HG03457 (cell line): ENCODE measurements at regions not wholly inside any gene's neighbourhood (a gene's known extent, or its start where the extent isn't known, plus 50 kb on each side); places are given as distances from the start of the nearest gene placed in this dataset.

ENCODE experiments used
- ATAC-seq: cut with Tn5 transposase; IDR thresholded peaks from one replicate; pipeline ENCODE4 v1.9.1; 2021; ENCODE audit warnings: moderate number of reproducible peaks; ENCODE audit not compliant: unreplicated experiment

DNA sequence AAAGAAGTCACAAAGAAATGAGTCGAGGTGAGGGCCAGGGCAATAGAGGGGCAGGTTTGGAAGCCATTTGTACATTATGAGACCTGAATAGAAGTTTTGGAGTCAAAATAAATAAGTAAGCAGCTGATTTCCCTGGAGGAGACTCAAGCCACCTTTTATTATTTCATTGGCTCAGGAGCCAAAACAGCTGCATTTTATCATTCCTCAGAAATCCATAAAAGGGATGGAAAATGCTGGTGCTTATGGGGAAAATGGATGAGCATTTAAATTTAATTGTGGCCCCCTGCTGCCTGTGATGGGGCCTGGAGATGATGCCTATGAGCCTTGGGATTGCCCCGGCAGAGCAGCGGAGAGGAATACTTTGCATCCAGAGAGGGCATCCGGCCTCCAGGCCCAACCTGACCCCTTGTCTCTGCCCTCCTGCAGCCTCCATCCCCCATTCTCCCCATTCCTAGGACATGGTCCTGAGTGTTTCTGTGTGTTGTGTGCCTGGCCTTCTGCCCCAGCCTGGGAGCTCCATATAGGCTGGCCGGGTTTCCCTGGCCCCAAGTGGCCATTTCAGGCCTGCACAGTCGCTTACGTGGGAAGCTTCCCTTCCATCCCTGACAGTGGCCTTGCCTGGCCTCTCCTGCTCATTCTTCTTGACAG lies 296.8 kb upstream of the ZMIZ1 start:
- no peak for ATAC-seq

- no peak for ATAC-seq
Measured at GRCh38 chr10:78772486-78772885, 296.3 kb upstream of the ZMIZ1 start.

GRCh38 chr10:78772986-78773530 lies 295.7 kb upstream of the ZMIZ1 start:
- no peak for ATAC-seq

DNA sequence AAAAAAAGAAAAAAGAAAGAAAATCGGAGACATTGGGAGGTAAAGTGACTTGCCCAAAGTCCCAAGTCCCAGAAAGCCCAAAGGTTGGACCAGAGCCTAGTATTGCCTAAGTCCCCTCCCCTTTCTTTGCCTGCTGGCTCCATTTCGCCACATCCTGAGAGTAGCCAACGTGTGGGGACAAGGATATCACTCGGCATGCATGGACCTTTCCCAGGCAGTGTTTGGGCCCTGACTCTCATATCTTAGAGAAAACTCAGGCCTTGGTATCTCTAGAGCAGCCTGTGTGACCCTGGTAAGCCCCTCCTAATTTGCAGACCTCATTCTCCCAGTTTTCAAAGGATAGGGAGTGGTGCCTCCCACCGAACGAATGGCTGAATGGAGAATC lies 294.2 kb upstream of the ZMIZ1 start:
- no peak for ATAC-seq

DNA sequence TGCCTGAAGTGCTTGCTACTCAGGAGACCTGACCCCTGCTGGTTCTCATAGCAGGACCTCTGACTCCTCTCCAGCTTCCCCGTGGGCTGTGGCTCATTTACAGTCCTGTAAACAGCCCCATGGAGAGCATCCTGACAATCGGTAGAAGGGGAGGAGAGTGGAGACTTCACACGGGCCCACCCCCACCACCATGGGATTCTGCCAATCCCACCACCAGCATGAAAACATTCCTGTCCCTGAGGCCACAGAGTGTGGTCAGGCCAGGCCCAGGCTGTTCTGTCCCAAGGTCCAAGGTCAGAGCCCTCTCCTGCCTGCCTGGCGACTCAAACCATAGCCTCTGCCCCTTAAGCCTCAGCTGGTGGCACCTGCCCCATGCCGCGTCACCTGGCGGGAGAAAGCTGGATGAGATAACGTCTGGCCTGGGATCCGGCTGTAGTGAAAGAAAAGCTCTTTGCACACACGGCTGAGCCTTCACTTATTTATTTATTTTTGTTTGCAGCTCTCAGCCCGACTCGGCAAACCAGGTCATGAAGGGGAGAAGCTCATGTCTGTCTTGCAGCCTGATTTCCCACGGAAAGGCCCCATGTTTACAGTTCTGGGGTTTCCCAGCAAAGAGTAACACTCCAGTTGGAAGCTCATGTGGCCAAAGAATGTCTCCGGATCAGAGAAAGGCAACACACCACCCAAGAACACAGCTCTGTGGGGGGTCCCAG lies 293.6 kb upstream of the ZMIZ1 start:
- ATAC-seq: no peak

- no peak for ATAC-seq
Measured at GRCh38 chr10:78775891-78776290, 292.9 kb upstream of the ZMIZ1 start.

DNA sequence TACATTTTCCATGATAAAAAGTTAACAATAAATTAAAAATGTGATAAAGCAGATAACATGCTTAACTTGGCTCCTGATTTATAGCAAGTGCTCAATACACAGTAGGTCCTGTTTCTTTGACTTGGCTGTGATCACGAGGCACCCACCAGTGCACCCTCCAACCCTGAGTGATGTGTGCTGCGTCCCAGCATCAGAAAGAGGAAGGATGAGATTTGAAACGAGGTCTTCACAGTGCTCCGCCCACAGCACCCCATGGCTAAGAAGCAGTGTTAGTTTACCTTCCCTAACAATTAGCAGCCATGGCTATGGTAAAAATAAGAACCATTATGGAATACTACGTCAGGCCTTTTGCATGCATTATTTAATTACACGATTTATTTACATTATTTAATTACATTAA lies 292.0 kb upstream of the ZMIZ1 start:
- no peak for ATAC-seq

GRCh38 chr10:78777466-78777865 lies 291.3 kb upstream of the ZMIZ1 start:
- no peak for ATAC-seq

DNA sequence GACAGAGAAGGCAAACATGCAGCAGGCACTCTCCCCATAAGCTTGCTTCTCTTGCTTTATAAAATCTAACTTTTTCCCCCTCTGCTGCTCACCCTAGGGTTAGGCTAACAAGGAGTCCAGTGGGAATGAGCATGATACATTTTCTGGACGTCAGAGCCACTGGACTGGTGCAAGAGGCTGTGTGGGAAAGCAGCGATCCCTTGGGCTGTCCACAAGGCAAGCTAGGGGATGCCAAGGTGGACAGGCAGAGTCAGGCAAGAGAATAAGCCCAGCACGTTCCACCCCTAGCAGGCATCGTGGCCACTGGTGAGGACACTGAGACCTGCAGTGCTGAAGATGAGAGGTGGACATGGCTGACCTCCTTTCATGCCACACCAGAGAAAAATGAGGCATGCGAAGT lies 290.9 kb upstream of the ZMIZ1 start:
- no peak for ATAC-seq

DNA sequence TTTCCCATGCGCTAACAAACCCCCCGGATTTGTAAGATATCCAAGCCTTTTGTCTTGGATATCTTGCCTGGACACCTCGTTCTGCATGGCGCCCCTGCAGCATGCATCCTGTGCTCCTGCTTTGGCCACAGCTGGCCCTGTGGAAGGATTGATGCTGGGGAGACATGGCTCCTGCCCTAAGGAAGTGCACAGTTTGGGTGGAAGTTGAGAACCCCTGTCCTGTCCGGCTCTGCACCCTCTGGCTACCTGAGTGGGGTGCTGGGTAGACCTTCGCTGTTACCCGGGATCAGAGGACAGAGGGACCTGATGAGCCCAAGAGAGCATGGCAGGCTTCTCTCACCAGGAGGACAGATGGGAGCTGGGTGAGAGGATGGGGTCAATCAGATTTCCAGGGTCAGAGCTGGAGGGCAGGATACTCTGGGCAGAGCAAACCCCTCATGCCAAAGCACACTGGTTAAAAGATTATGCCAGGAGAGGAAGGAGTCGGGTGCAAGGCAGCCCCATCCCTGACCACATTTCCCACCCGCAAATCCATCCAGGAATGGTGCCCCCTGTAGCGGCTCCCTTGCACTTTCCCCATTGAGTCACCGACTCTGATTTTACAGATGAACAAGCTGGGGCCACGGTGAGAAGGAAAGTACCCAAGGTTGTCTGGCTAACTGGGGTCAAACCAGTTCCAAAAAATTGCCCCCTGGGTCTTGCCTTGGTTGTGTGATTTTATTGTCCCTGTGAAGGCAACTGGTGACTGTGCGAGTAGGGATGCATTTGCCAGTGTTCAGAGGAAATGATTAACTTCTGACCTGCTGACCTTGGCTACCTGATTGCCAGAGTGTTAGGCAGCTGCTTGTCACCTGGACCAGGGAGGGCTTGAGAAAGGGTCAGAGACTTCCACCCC lies 290.1 kb upstream of the ZMIZ1 start:
- no peak for ATAC-seq

DNA sequence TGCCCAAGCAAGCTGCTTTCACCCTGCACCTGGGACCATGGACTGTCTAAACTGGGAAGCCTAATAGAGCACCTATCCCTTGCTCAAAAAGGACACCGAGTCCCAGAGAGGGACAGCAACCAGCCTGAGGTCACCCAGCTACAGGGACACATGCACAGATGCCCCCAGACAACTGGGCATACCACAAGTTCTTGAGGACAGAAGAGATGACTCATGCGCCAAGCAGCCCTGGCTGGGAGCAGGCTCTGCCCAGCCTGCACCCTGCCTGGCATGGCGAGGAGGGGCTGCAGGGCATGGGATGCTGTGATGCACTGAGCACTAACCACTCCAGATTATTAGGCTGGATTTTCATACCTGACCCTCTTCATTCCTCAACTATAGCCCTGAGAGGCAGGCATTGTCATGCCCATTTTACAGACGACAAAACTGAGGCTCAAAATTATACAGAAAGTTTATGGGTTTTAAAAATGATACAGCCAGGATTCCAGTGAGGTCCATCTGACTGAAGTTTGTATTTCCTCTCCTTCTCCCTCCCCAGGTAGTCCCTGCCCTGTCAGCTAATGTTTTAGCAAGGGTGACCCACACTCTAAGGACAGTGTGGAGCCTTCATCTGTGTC lies 289.3 kb upstream of the ZMIZ1 start:
- no peak for ATAC-seq

DNA sequence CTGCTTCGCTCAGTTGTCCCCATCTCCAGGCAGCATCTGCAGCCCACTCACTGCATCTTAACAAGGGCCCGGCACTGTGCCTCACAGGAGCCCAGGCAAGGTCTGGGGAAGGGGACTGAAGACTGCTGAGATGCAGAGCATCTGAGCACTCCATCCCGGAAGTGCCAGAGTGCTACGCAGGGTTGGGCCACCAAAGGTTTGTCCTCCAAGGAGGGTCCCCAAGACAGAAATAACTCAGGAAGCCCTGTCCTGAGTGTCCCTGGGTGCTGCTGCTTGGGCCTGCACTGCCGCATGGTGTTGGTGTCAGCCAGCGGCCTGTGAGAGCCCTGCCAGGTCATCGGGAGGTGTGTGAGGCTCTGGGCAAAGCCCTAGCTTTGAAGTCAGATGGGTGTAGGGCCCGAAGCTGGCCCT lies 288.2 kb upstream of the ZMIZ1 start:
- ATAC-seq: no peak

DNA sequence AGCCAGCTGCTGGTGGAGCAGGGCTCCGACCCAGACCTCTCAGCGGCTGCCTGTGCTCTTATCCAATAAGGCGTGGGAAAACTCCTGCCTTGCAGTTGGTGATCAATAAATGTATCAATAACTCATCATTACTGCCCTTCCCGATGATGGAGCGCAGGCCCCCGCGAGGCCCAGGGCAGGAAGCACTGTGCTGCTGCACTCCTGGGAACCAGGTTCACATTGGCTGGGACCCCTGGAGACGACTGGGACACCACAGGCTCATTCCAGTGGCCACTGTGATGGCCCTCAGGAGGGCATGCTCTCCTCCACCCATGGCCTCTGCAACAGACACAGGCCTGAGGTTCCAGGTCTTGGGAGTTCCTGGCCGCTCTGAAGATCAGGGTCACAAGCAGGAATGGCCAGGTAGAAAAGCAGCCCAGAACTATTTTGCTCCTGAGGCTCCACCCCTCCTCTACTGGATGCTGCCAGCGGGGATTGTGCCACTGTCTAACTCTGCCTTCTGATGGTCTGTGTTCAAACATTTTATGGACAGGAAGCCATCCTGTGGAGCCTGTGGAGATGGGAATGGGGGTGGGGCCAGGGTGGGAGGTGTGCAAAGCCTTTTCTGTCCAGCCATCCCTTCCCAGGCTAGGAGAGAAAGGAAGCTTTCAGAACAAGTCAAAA lies 287.4 kb upstream of the ZMIZ1 start:
- no peak for ATAC-seq

- ATAC-seq: no peak
Measured at GRCh38 chr10:78781991-78782390, 286.8 kb upstream of the ZMIZ1 start.

DNA sequence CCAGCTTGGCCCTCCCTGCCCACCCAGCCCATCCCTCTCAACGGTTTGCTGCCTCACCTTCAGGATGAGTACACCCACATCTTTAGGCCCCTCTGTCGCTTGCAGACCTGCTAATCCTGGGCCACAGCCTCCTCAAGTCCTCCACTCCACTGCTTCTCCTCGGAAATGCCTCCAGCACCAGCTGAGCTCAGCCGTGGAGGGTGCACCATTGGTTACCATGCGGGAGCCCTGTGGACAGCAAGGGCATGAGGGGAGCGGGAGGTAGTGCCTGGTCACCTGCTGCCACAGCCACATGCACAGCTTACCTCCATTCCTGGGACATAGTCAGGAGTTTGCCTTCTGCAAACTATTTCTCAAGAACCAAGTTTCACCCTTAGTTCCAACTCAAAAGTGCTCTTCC lies 286.3 kb upstream of the ZMIZ1 start:
- ATAC-seq: no peak

- ATAC-seq: no peak
Measured at GRCh38 chr10:78783753-78784152, 285.0 kb upstream of the ZMIZ1 start.

DNA sequence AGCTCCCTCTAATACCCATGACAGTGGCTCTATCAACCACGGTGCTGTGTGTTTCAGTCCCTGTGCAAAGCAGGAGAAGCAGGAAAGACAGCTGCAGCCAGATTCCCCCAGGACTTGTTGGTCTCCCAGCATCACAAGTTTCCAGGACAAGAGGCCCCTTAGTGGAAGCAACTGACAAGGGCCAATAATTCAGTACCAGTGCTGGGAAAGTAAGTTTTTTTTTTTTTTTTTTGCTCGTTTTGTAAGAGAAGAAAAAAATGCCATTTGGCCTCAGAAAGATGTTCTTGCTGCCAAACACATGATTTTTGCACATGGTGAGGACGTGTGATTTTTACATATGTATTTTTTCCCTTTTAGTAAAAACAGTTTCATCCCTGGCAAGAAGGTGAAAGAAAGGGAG lies 284.2 kb upstream of the ZMIZ1 start:
- ATAC-seq: no peak

DNA sequence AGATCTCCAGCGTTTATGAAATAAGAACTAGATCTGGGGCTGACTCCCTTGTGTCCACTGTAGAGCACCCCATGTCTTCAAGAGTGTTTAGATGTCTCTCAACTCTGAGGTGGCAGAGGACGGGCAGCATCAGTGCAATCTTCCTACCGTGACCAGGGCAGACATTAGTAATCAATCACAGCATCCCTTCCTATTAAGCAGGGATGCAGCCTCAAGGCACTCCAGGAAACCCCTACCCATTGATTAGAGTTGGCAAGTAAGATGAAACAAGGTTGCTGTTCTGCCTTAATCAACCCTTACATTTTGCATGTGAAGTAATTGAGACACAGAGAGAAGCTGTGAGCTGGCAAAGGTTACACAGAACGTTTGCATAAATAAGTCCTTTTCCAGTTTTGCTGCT lies 283.7 kb upstream of the ZMIZ1 start:
- no peak for ATAC-seq

GRCh38 chr10:78785991-78786390 lies 282.8 kb upstream of the ZMIZ1 start:
- ATAC-seq: no peak

DNA sequence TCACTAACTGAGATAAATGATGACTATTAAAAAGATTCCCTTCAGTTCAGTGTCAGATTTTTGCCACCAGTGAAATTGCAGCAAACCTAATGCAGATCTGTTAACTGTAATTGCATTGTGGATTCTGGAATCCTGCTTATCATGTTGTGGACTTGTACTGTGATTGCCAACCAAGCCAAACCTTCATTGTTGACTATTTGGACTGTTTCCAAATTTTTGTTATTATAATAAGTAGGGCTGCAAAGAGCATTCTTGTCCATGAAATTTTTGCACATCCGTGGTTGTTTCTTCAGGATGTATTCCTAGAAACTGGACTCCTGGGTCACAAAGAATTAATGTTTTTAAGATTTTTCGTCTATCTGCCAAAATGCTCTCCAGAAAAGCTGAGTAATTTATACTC lies 281.6 kb upstream of the ZMIZ1 start:
- no peak for ATAC-seq
